Keratinocyte (primary cell): ENCODE measurements at regions not wholly inside any gene's neighbourhood (a gene's known extent, or its start where the extent isn't known, plus 50 kb on each side); places are given as distances from the start of the nearest gene placed in this dataset.

Source experiments
- DNase-seq: peaks from one replicate; pipeline ENCODE4 v3.0.0-alpha.2; 2011; ENCODE audit warnings: low read depth, missing footprints, low spot score
- FAIRE-seq: peaks from 2 replicates; lab custom pipeline; 2011; peaks lifted over from hg19 to GRCh38; lab: Jason Lieb, UNC
- H2AFZ ChIP-seq: 2 replicates; pipeline ENCODE4 v1.6.0; 2012; ENCODE audit warnings: low read length, control low read depth, inconsistent platforms; ENCODE audit not compliant: control insufficient read depth
- H3K27ac ChIP-seq: 2 replicates; pipeline ENCODE4 v1.5.1; 2011; ENCODE audit warnings: low read length; ENCODE audit not compliant: control insufficient read depth, insufficient read depth
- H3K27me3 ChIP-seq: 3 replicates; pipeline ENCODE4 v1.6.0; 2011; ENCODE audit warnings: low read length; ENCODE audit not compliant: control insufficient read depth, insufficient read depth; ENCODE audit errors: extremely low read depth
- H3K36me3 ChIP-seq, 2 experiments: 2 replicates in 1 of 2; 3 replicates in 1 of 2; pipeline ENCODE4 v1.5.1; 2011; ENCODE audit warnings: low read length in 2 of 2, mild to moderate bottlenecking in 1 of 2; ENCODE audit not compliant: control insufficient read depth in 2 of 2, insufficient read depth in 2 of 2; ENCODE audit errors: extremely low read depth in 1 of 2
- H3K4me1 ChIP-seq: 3 replicates; pipeline ENCODE4 v1.5.1; 2011; ENCODE audit warnings: low read length; ENCODE audit not compliant: control insufficient read depth, insufficient read depth; ENCODE audit errors: extremely low read depth
- H3K4me2 ChIP-seq: 3 replicates; pipeline ENCODE4 v1.6.0; 2011; ENCODE audit warnings: low read depth, low read length; ENCODE audit not compliant: control insufficient read depth, insufficient read depth; ENCODE audit errors: extremely low read depth
- H3K4me3 ChIP-seq, 3 experiments: fragments of 200-600 bp in 1 of 3; sonication (generic) in 1 of 3; 2 replicates in 2 of 3; 3 replicates in 1 of 3; pipeline ENCODE4 v1.5.1; 2011 to 2016; ENCODE audit warnings: low read length in 3 of 3, mild to moderate bottlenecking in 3 of 3, control low read depth in 2 of 3, inconsistent platforms in 1 of 3, low read depth in 1 of 3, mixed read lengths in 1 of 3, mixed run types in 1 of 3, moderate library complexity in 1 of 3; ENCODE audit not compliant: control insufficient read depth in 2 of 3, insufficient read depth in 2 of 3; ENCODE audit errors: extremely low read depth in 1 of 3
- H3K79me2 ChIP-seq: 2 replicates; pipeline ENCODE4 v1.6.0; 2012; ENCODE audit warnings: low read length; ENCODE audit not compliant: control insufficient read depth, insufficient read depth
- H3K9ac ChIP-seq: 3 replicates; pipeline ENCODE4 v1.6.0; 2011; ENCODE audit warnings: low read length; ENCODE audit not compliant: control insufficient read depth, insufficient read depth; ENCODE audit errors: extremely low read depth
- H3K9me1 ChIP-seq: 3 replicates; pipeline ENCODE4 v1.6.0; 2011; ENCODE audit warnings: low read length; ENCODE audit not compliant: control insufficient read depth, insufficient read depth; ENCODE audit errors: extremely low read depth
- H3K9me3 ChIP-seq: 2 replicates; pipeline ENCODE4 v1.5.1; 2012; ENCODE audit warnings: low read depth, low read length; ENCODE audit not compliant: control insufficient read depth
- H4K20me1 ChIP-seq: 3 replicates; pipeline ENCODE4 v1.6.0; 2011; ENCODE audit warnings: low read length; ENCODE audit not compliant: control insufficient read depth, insufficient read depth; ENCODE audit errors: extremely low read depth
- CTCF ChIP-seq, 3 experiments: IDR thresholded peaks in 1 of 3; conservative IDR thresholded peaks in 1 of 3; optimal IDR thresholded peaks in 1 of 3; 2 replicates in 2 of 3; 3 replicates in 1 of 3; pipeline versions ENCODE3 to v1.5.1; 2011; ENCODE audit warnings: low read length in 3 of 3, mild to moderate bottlenecking in 3 of 3, moderate library complexity in 2 of 3, control low read depth in 1 of 3, inconsistent platforms in 1 of 3; ENCODE audit not compliant: insufficient read depth in 2 of 3; ENCODE audit errors: extremely low read depth in 1 of 3
- EZH2 ChIP-seq: IDR thresholded peaks from one replicate; pipeline ENCODE4 v1.6.1; 2012; ENCODE audit warnings: inconsistent platforms, mild to moderate bottlenecking, low read length, moderate library complexity
- dilution Hi-C: fragments of 300-500 bp; cut with MboI; formaldehyde crosslinking; loops from one replicate; pipeline ENCODE4 v1.7.0; 2020; ENCODE audit warnings: low sequenced_read_pairs; ENCODE audit not compliant: extremely low pct_ligation_motif_present

- Histone ChIP-seq H3K9ac (no peak overlapping the region), H3K4me2 (no peak overlapping the region), H3K9me1 (no peaks in the 10 kb centered on the region), H2AFZ (no peak overlapping the region), H3K27me3 (no peaks in the 10 kb centered on the region), H3K79me2 (no peaks in the 10 kb centered on the region), H3K4me3 (no peak overlapping the region), H3K9me3 (no peaks in the 10 kb centered on the region), H4K20me1 (no peaks in the 10 kb centered on the region), H3K27ac (no peak overlapping the region), H3K36me3 (no peaks in the 10 kb centered on the region), H3K4me1 (no peaks in the 10 kb centered on the region)
- dilution Hi-C loops = no loop called here
- DNase-seq = no peak
- TF ChIP-seq EZH2 = no peak
- no peak for TF ChIP-seq CTCF (optimal IDR thresholded peaks at IDR 0.05 in 1 of 3, IDR thresholded peaks at IDR 0.05 in 1 of 3, conservative IDR thresholded peaks at IDR 0.05 in 1 of 3; ENCODE audit: extremely low read depth in 1 of 3, insufficient read depth in 2 of 3, low read length in 3 of 3)
- no peak for FAIRE-seq
Measured at GRCh38 chr13:37187621-37188020, 82.2 kb upstream of the CSNK1A1L start.

GRCh38 chr13:37187105-37187504 is 81.6 kb upstream of the CSNK1A1L start:
- H4K20me1 ChIP-seq = no peaks in the 10 kb centered on the region
- dilution Hi-C loops = no loop called here
- no peak overlapping the region for H3K9ac ChIP-seq
- no peaks in the 10 kb centered on the region for H3K9me1 ChIP-seq
- H3K4me2 ChIP-seq = no peak overlapping the region
- H2AFZ ChIP-seq = no peak overlapping the region
- FAIRE-seq (peak; percentile 77), DNase-seq (no peak)
- no peaks in the 10 kb centered on the region for H3K4me1 ChIP-seq
- TF ChIP-seq CTCF (optimal IDR thresholded peaks at IDR 0.05 in 1 of 3, IDR thresholded peaks at IDR 0.05 in 1 of 3, conservative IDR thresholded peaks at IDR 0.05 in 1 of 3; ENCODE audit: extremely low read depth in 1 of 3, insufficient read depth in 2 of 3, low read length in 3 of 3) (no peak), EZH2 (no peak)
- no peaks in the 10 kb centered on the region for H3K9me3 ChIP-seq
- H3K36me3 ChIP-seq = no peaks in the 10 kb centered on the region
- no peak overlapping the region for H3K27ac ChIP-seq
- no peak overlapping the region for H3K4me3 ChIP-seq
- H3K27me3 ChIP-seq = no peaks in the 10 kb centered on the region
- no peaks in the 10 kb centered on the region for H3K79me2 ChIP-seq
